ENCODE measurements at regions not wholly inside any gene's neighbourhood (a gene's known extent, or its start where the extent isn't known, plus 50 kb on each side); places are given as distances from the start of the nearest gene placed in this dataset.

- no peak overlapping the region for H3K4me3 Mint-ChIP-seq (ENCODE audit: unreplicated experiment)
- H3K36me3 Mint-ChIP-seq (ENCODE audit: unreplicated experiment), result no peaks in the 10 kb centered on the region
- no peak for DNase-seq (ENCODE audit: extremely low spot score, unreplicated experiment)
- TF ChIP-seq, protein P1, sequence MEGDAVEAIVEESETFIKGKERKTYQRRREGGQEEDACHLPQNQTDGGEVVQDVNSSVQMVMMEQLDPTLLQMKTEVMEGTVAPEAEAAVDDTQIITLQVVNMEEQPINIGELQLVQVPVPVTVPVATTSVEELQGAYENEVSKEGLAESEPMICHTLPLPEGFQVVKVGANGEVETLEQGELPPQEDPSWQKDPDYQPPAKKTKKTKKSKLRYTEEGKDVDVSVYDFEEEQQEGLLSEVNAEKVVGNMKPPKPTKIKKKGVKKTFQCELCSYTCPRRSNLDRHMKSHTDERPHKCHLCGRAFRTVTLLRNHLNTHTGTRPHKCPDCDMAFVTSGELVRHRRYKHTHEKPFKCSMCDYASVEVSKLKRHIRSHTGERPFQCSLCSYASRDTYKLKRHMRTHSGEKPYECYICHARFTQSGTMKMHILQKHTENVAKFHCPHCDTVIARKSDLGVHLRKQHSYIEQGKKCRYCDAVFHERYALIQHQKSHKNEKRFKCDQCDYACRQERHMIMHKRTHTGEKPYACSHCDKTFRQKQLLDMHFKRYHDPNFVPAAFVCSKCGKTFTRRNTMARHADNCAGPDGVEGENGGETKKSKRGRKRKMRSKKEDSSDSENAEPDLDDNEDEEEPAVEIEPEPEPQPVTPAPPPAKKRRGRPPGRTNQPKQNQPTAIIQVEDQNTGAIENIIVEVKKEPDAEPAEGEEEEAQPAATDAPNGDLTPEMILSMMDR (IDR thresholded peaks at IDR 0.05), result no peak
- H3K4me1 Mint-ChIP-seq (ENCODE audit: unreplicated experiment), result peaks cover 3% of the 10 kb centered on the region
- H3K27me3 Mint-ChIP-seq (ENCODE audit: unreplicated experiment), result no peaks in the 10 kb centered on the region
- peaks cover 7% of the 10 kb centered on the region for H3K9me3 Mint-ChIP-seq (ENCODE audit: unreplicated experiment)
- H3K27ac Mint-ChIP-seq (ENCODE audit: unreplicated experiment), result no peak overlapping the region
Measured at GRCh38 chr2:7709907-7710306, 792.7 kb downstream of the RNF144A start.

- no peak overlapping the region for H3K27ac Mint-ChIP-seq (ENCODE audit: unreplicated experiment)
- H3K36me3 Mint-ChIP-seq (ENCODE audit: unreplicated experiment), result no peaks in the 10 kb centered on the region
- H3K9me3 Mint-ChIP-seq (ENCODE audit: unreplicated experiment), result peaks cover 7% of the 10 kb centered on the region
- DNase-seq (ENCODE audit: extremely low spot score, unreplicated experiment), result no peak
- H3K4me3 Mint-ChIP-seq (ENCODE audit: unreplicated experiment), result no peak overlapping the region
- peaks cover 3% of the 10 kb centered on the region for H3K4me1 Mint-ChIP-seq (ENCODE audit: unreplicated experiment)
- TF ChIP-seq, protein P1 (IDR thresholded peaks at IDR 0.05), result no peak
- H3K27me3 Mint-ChIP-seq (ENCODE audit: unreplicated experiment), result no peaks in the 10 kb centered on the region
Measured at GRCh38 chr2:7711167-7711566, 794.0 kb downstream of the RNF144A start.

- no peaks in the 10 kb centered on the region for H3K27me3 Mint-ChIP-seq (ENCODE audit: unreplicated experiment)
- TF ChIP-seq, protein P1 (IDR thresholded peaks at IDR 0.05), result no peak
Measured at GRCh38 chr2:7719876-7720275, 802.7 kb downstream of the RNF144A start.

GRCh38 chr2:7721413-7721995 lies 804.3 kb downstream of the RNF144A start:
- H3K9me3 Mint-ChIP-seq (ENCODE audit: unreplicated experiment), result peaks cover 5% of the 10 kb centered on the region
- H3K27me3 Mint-ChIP-seq (ENCODE audit: unreplicated experiment), result no peaks in the 10 kb centered on the region
- no peaks in the 10 kb centered on the region for H3K36me3 Mint-ChIP-seq (ENCODE audit: unreplicated experiment)
- no peak overlapping the region for H3K27ac Mint-ChIP-seq (ENCODE audit: unreplicated experiment)
- TF ChIP-seq, protein P1 (IDR thresholded peaks at IDR 0.05), result no peak
- H3K4me3 Mint-ChIP-seq (ENCODE audit: unreplicated experiment), result no peak overlapping the region
- DNase-seq (ENCODE audit: extremely low spot score, unreplicated experiment), result no peak
- no peaks in the 10 kb centered on the region for H3K4me1 Mint-ChIP-seq (ENCODE audit: unreplicated experiment)

More at GRCh38 chr2:7719876-7720275, 802.7 kb downstream of the RNF144A start:
- no peak overlapping the region for H3K4me3 Mint-ChIP-seq (ENCODE audit: unreplicated experiment)
- H3K36me3 Mint-ChIP-seq (ENCODE audit: unreplicated experiment), result no peaks in the 10 kb centered on the region
- no peak for DNase-seq (ENCODE audit: extremely low spot score, unreplicated experiment)
- H3K4me1 Mint-ChIP-seq (ENCODE audit: unreplicated experiment), result no peaks in the 10 kb centered on the region
- H3K27ac Mint-ChIP-seq (ENCODE audit: unreplicated experiment), result no peak overlapping the region
- H3K9me3 Mint-ChIP-seq (ENCODE audit: unreplicated experiment), result peaks cover 5% of the 10 kb centered on the region

- Mint-ChIP-seq H3K4me1 (ENCODE audit: unreplicated experiment) (no peaks in the 10 kb centered on the region), H3K27me3 (ENCODE audit: unreplicated experiment) (no peaks in the 10 kb centered on the region), H3K4me3 (ENCODE audit: unreplicated experiment) (no peak overlapping the region), H3K9me3 (ENCODE audit: unreplicated experiment) (peaks cover 5% of the 10 kb centered on the region), H3K27ac (ENCODE audit: unreplicated experiment) (no peak overlapping the region), H3K36me3 (ENCODE audit: unreplicated experiment) (no peaks in the 10 kb centered on the region)
- DNase-seq (ENCODE audit: extremely low spot score, unreplicated experiment), result no peak
- TF ChIP-seq, protein P1 (IDR thresholded peaks at IDR 0.05), result no peak
Measured at GRCh38 chr2:7722212-7722910, 805.1 kb downstream of the RNF144A start.
